ENCODE measurements at regions not wholly inside any gene's neighbourhood (a gene's known extent, or its start where the extent isn't known, plus 50 kb on each side); places are given as distances from the start of the nearest gene placed in this dataset.

DNA sequence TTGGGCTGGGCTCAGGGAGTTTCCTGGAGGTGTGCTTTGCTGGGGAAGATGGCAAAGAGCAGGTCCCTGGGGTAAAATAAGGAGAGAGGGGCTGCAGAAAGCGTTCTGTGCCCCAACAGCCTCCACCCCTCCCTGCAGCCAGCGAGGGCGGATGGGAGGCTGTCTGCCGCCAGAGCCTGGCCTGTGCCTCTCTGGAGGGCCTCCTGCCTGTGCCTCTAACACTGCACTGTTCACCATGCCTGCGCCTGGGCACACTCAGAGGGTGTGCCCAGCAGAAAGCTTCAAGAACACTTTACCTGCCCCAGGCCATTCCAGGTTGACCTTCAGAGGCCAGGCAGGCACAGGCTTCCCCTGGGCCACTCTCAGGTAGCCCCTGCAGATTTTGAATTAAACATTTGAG is 77.7 kb upstream of the KLF13 start:
- Mint-ChIP-seq H3K36me3 (ENCODE audit: insufficient read depth, unreplicated experiment) (no peaks in the 10 kb centered on the region), H3K27ac (ENCODE audit: unreplicated experiment) (no peak overlapping the region), H3K4me3 (ENCODE audit: unreplicated experiment) (no peak overlapping the region), H3K4me1 (ENCODE audit: low read depth, unreplicated experiment) (no peaks in the 10 kb centered on the region), H3K9me3 (ENCODE audit: unreplicated experiment) (no peaks in the 10 kb centered on the region), H3K27me3 (ENCODE audit: insufficient read depth, unreplicated experiment) (peaks cover 11% of the 10 kb centered on the region)
- Histone ChIP-seq H3K4me1 (no peaks in the 10 kb centered on the region), H3K36me3 (ENCODE audit: control insufficient read depth, insufficient read depth, low read length) (no peaks in the 10 kb centered on the region), H3K9me3 (no peaks in the 10 kb centered on the region), H3K27me3 (replicated peaks; ENCODE audit: control insufficient read depth, insufficient read depth, low read length) (no peaks in the 10 kb centered on the region; the same call in 1 of the 2 replicates), H3K4me3 (ENCODE audit: low read depth, low read length) (no peak overlapping the region)
- POLR2A ChIA-PET = no interaction called here
- DNase-seq = no peak
- intact Hi-C loops (cut with micrococcal nuclease; ENCODE audit: unreplicated experiment) = no loop called here
- CTCF ChIA-PET = no interaction called here
- no TSS peak for BruUV-seq (replicated peaks)
- TF ChIP-seq, protein P1, sequence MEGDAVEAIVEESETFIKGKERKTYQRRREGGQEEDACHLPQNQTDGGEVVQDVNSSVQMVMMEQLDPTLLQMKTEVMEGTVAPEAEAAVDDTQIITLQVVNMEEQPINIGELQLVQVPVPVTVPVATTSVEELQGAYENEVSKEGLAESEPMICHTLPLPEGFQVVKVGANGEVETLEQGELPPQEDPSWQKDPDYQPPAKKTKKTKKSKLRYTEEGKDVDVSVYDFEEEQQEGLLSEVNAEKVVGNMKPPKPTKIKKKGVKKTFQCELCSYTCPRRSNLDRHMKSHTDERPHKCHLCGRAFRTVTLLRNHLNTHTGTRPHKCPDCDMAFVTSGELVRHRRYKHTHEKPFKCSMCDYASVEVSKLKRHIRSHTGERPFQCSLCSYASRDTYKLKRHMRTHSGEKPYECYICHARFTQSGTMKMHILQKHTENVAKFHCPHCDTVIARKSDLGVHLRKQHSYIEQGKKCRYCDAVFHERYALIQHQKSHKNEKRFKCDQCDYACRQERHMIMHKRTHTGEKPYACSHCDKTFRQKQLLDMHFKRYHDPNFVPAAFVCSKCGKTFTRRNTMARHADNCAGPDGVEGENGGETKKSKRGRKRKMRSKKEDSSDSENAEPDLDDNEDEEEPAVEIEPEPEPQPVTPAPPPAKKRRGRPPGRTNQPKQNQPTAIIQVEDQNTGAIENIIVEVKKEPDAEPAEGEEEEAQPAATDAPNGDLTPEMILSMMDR (IDR thresholded peaks at IDR 0.05; ENCODE audit: insufficient read depth in 1 of 2, low read depth in 1 of 2, low read length in 1 of 2, severe bottlenecking in 1 of 2, unreplicated experiment in 1 of 2) = no peak

DNA sequence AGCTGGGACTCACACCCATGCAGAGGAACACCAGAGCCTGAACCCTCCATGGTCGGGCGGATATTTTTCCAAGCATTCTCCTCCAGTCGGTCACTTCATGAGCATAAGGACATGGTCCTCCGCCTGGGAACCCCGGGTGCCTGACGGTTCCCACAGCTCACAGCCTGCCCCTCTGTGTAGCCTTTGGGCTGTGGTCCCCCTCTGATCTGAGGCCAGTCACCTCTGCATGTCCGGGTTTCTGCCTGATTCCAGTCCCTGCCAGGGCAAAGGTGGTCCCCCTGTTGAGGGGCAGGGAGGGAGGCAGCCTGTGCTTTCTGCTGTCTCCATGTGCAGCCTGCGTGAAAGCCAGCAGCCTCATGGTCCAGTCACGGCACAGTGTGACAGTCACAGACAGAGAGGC is 76.6 kb upstream of the KLF13 start:
- Mint-ChIP-seq H3K4me3 (ENCODE audit: unreplicated experiment) (no peak overlapping the region), H3K36me3 (ENCODE audit: insufficient read depth, unreplicated experiment) (no peaks in the 10 kb centered on the region), H3K27me3 (ENCODE audit: insufficient read depth, unreplicated experiment) (peaks cover 8% of the 10 kb centered on the region), H3K27ac (ENCODE audit: unreplicated experiment) (no peak overlapping the region), H3K9me3 (ENCODE audit: unreplicated experiment) (no peaks in the 10 kb centered on the region), H3K4me1 (ENCODE audit: low read depth, unreplicated experiment) (no peaks in the 10 kb centered on the region)
- intact Hi-C loops (cut with micrococcal nuclease; ENCODE audit: unreplicated experiment) = loop anchor here (10.0 kb wide), 1 partner anchor 125 kb away; no protein-coding TSS in a partner anchor
- Histone ChIP-seq H3K9me3 (no peaks in the 10 kb centered on the region), H3K36me3 (ENCODE audit: control insufficient read depth, insufficient read depth, low read length) (no peaks in the 10 kb centered on the region), H3K4me3 (ENCODE audit: low read depth, low read length) (no peak overlapping the region), H3K27me3 (replicated peaks; ENCODE audit: control insufficient read depth, insufficient read depth, low read length) (no peaks in the 10 kb centered on the region; the same call in 1 of the 2 replicates), H3K4me1 (no peaks in the 10 kb centered on the region)
- POLR2A ChIA-PET = no interaction called here
- TF ChIP-seq, protein P1 (IDR thresholded peaks at IDR 0.05; ENCODE audit: insufficient read depth in 1 of 2, low read depth in 1 of 2, low read length in 1 of 2, severe bottlenecking in 1 of 2, unreplicated experiment in 1 of 2) = no peak
- CTCF ChIA-PET = no interaction called here
- no peak for DNase-seq
- no TSS peak for BruUV-seq (replicated peaks)

DNA sequence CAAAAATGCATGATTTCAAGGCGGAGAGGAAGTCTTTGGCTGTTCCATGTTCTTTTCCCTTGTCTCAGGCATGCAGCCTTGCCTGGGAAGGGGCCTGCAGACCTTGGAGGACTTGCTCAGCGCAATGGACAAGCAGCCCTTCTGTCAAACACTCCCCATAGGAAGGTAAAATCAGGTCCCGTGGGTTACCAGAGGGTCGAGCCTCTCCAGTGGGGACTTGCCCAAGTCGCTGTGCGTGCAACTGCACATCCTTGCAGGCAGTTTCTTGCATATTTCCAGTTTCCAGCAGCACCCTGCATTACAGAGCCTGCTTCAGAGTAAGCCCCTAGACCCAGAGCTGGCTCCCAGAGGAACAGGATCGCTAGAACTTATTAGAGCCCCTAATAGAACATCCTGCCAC is 75.5 kb upstream of the KLF13 start:
- DNase-seq = no peak
- BruUV-seq (replicated peaks) = no TSS peak

More for the DNA sequence above, 75.5 kb upstream of the KLF13 start:
- H3K4me1 Mint-ChIP-seq (ENCODE audit: low read depth, unreplicated experiment) = no peaks in the 10 kb centered on the region
- no peaks in the 10 kb centered on the region for H3K27me3 ChIP-seq (replicated peaks; ENCODE audit: control insufficient read depth, insufficient read depth, low read length)
- H3K4me1 ChIP-seq = no peaks in the 10 kb centered on the region
- H3K36me3 ChIP-seq (ENCODE audit: control insufficient read depth, insufficient read depth, low read length) = no peaks in the 10 kb centered on the region
- intact Hi-C loops (cut with micrococcal nuclease; ENCODE audit: unreplicated experiment) = loop anchor here (10.0 kb wide), 1 partner anchor 124 kb away; no protein-coding TSS in a partner anchor
- peaks cover 8% of the 10 kb centered on the region for H3K27me3 Mint-ChIP-seq (ENCODE audit: insufficient read depth, unreplicated experiment)
- ChIA-PET CTCF (no interaction called here), POLR2A (no interaction called here)
- TF ChIP-seq, protein P1 (IDR thresholded peaks at IDR 0.05; ENCODE audit: insufficient read depth in 1 of 2, low read depth in 1 of 2, low read length in 1 of 2, severe bottlenecking in 1 of 2, unreplicated experiment in 1 of 2) = no peak
- no peaks in the 10 kb centered on the region for H3K9me3 Mint-ChIP-seq (ENCODE audit: unreplicated experiment)
- H3K27ac Mint-ChIP-seq (ENCODE audit: unreplicated experiment) = no peak overlapping the region
- H3K9me3 ChIP-seq = no peaks in the 10 kb centered on the region
- H3K4me3 Mint-ChIP-seq (ENCODE audit: unreplicated experiment) = no peak overlapping the region
- H3K36me3 Mint-ChIP-seq (ENCODE audit: insufficient read depth, unreplicated experiment) = no peaks in the 10 kb centered on the region
- H3K4me3 ChIP-seq (ENCODE audit: low read depth, low read length) = no peak overlapping the region

Measured in Caco-2 (cell line).